Skeletal muscle satellite cell (primary cell): ENCODE measurements at regions not wholly inside any gene's neighbourhood (a gene's known extent, or its start where the extent isn't known, plus 50 kb on each side); places are given as distances from the start of the nearest gene placed in this dataset.

Experiments used
- H3K27me3 ChIP-seq: 2 replicates; pipeline ENCODE4 v1.7.0; 2013; ENCODE audit warnings: low read length; ENCODE audit not compliant: control insufficient read depth, insufficient read depth
- H3K36me3 ChIP-seq: 2 replicates; pipeline ENCODE4 v1.7.0; 2013; ENCODE audit warnings: mild to moderate bottlenecking, control low read depth, low read length; ENCODE audit not compliant: insufficient read depth
- H3K4me1 ChIP-seq: 2 replicates; pipeline ENCODE4 v1.7.0; 2013; ENCODE audit warnings: low read length; ENCODE audit not compliant: control insufficient read depth, insufficient read depth
- H3K4me2 ChIP-seq: 2 replicates; pipeline ENCODE4 v1.7.0; 2013; ENCODE audit warnings: mild to moderate bottlenecking, low read length
- H3K4me3 ChIP-seq: 2 replicates; pipeline ENCODE4 v1.7.0; 2013; ENCODE audit warnings: low read length
- H3K9ac ChIP-seq: 2 replicates; pipeline ENCODE4 v1.7.0; 2013; ENCODE audit warnings: mild to moderate bottlenecking, low read depth, low read length, moderate library complexity
- H3K9me3 ChIP-seq: replicated peaks from 2 replicates; pipeline ENCODE4 v1.7.0; 2013; ENCODE audit warnings: mild to moderate bottlenecking, control low read depth, low read length

DNA sequence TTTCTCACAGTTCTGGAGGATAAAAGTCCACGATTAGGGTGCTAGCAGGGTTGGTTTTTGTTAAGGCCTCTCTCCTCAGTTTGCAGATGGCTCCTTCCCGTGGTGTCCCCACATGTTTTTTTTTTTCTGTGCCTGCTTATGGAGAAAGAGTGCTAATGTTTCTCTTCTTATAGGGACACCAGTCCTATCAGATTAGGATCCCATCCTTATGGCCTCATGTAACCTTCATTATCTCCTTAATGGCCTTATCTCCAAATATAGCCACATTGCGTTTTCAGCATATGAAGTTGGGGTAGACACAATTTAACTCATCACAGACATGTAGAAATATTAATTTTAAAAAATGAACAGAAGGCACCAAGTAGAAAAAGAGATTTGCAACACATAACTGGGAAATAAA, 755.7 kb upstream of the CELF4 start:
- H3K4me1 ChIP-seq, result no peaks in the 10 kb centered on the region
- H3K9me3 ChIP-seq, result no peaks in the 10 kb centered on the region
- no peak overlapping the region for H3K4me2 ChIP-seq
- no peaks in the 10 kb centered on the region for H3K36me3 ChIP-seq
- H3K4me3 ChIP-seq, result no peak overlapping the region
- H3K27me3 ChIP-seq, result no peaks in the 10 kb centered on the region
- no peak overlapping the region for H3K9ac ChIP-seq

DNA sequence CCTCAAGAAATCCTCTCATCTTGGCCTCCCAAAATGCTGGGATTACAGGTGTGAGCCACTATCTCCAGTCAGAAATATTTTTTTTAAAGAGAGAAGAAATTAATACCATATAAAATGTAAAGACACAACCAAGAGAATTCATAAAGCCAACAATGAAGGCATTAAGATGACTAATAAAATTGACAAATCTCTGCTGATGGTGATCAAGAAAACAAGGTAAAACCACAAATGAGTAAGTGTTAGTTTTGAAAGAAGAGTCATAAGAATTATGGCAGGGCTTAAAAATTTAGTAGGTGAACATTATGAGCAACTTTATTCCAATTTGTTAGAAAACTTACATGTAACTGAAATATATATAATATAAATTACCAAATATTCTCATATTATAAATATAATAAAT, 752.8 kb upstream of the CELF4 start:
- Histone ChIP-seq H3K4me1 (no peaks in the 10 kb centered on the region), H3K9me3 (no peaks in the 10 kb centered on the region), H3K36me3 (no peaks in the 10 kb centered on the region), H3K4me3 (no peak overlapping the region), H3K9ac (no peak overlapping the region), H3K4me2 (no peak overlapping the region), H3K27me3 (no peaks in the 10 kb centered on the region)

DNA sequence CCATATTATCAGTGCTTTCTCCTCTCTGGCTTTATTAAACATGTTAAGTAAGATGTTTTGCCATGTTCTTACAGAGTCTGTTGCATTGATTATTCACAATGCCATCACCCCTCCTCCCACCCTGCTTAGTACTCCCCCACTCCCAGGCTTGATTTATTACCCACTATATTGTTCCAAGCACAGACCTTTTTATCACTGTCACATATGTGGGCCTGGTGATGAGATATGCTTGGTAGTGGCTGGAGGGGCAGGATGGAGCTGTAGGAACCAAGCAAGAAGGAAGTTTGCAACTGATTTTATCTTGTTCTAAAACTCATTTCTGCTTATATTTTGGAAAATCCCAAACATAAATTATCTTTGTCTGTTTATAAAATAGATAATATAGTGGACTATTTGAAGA, 748.2 kb upstream of the CELF4 start:
- H3K4me1 ChIP-seq, result no peaks in the 10 kb centered on the region
- no peak overlapping the region for H3K4me3 ChIP-seq
- H3K27me3 ChIP-seq, result no peaks in the 10 kb centered on the region
- H3K9ac ChIP-seq, result no peak overlapping the region
- no peaks in the 10 kb centered on the region for H3K36me3 ChIP-seq
- H3K4me2 ChIP-seq, result no peak overlapping the region
- no peaks in the 10 kb centered on the region for H3K9me3 ChIP-seq

DNA sequence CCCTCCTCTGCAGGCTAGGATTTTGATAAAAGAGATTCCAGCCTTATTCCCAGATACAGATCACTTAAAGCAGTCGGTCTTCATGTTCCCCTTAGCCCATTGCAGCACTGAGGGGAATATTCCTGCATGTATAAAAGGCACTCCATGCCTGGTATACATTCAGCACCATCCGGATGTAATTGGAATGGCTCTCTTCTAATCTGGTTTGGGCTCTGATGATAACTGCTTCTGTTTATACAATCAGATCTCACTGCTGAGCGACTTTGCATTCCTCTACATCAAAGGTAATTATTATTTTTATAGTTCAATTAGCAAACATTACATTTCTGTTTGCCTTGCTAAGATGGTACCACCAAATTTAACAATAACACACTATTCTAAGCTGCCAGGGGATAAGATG, 746.9 kb upstream of the CELF4 start:
- H3K9ac ChIP-seq, result no peak overlapping the region
- H3K27me3 ChIP-seq, result no peaks in the 10 kb centered on the region
- H3K4me1 ChIP-seq, result no peaks in the 10 kb centered on the region
- no peaks in the 10 kb centered on the region for H3K9me3 ChIP-seq
- H3K36me3 ChIP-seq, result no peaks in the 10 kb centered on the region
- no peak overlapping the region for H3K4me2 ChIP-seq
- no peak overlapping the region for H3K4me3 ChIP-seq

DNA sequence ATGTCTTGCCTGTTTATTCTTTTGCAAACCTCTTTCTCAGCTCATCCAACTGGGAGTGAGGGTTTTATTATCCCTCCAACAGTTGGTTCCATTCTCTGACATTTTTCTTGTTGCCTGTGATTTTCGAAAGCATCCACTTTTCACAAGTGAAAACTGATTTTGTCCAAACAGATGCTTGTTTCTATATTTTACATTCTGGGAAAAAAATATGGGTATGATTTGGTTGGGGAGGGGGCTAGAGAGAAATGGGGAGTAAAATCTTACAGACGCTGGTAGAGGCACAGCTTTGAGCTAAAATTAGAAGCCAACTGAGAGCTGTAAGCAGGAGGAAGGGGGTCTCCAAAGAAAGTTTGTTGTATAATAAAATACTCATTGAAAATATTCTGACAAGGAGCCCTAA, 745.3 kb upstream of the CELF4 start:
- H3K4me1 ChIP-seq, result no peaks in the 10 kb centered on the region
- H3K4me2 ChIP-seq, result no peak overlapping the region
- H3K36me3 ChIP-seq, result no peaks in the 10 kb centered on the region
- no peak overlapping the region for H3K9ac ChIP-seq
- no peaks in the 10 kb centered on the region for H3K27me3 ChIP-seq
- H3K4me3 ChIP-seq, result no peak overlapping the region
- H3K9me3 ChIP-seq, result peaks cover 2% of the 10 kb centered on the region

DNA sequence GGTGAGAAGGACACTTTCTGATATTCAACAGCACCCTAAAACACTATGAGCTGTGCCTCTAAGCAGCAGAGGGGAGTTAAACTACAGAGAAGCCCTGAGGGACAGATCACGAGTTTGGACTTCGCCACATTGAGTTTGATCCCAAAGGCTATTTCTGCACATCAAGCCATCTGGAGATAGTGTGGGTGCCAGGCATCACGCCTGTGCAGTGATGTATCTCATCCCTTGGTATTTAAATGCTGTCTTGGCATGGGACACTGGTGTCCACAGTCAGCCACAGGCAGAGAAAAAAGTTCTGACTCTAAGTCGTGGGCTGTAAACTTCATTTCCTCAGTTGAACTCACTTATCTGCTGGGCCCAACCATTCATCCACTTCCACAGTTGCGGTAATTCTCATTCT, 742.3 kb upstream of the CELF4 start:
- H3K4me1 ChIP-seq, result no peaks in the 10 kb centered on the region
- H3K36me3 ChIP-seq, result no peaks in the 10 kb centered on the region
- H3K27me3 ChIP-seq, result no peaks in the 10 kb centered on the region
- no peak overlapping the region for H3K4me2 ChIP-seq
- no peak overlapping the region for H3K9ac ChIP-seq
- H3K9me3 ChIP-seq, result peaks cover 8% of the 10 kb centered on the region
- H3K4me3 ChIP-seq, result no peak overlapping the region

DNA sequence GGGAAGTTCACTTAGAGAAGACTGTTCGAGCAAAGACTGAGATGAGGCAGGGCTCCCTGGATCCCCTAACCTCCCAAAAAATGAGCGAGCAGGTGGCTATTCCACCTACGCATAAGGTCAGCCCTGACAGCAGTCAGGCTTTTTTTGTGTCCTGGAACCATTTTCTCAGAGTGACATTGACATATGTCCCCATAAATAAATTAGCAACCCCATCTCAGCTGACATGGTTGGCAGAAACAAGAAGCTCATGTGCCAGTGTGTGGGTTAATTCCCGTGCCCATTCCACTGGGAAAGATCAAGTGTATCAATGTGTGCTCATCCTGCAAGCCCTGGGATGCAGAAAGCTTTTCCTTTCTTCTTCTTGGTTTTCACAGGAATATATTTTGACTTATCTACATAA, 740.4 kb upstream of the CELF4 start:
- H3K4me2 ChIP-seq, result no peak overlapping the region
- no peak overlapping the region for H3K9ac ChIP-seq
- H3K4me3 ChIP-seq, result no peak overlapping the region
- H3K9me3 ChIP-seq, result peaks cover 8% of the 10 kb centered on the region
- H3K27me3 ChIP-seq, result no peaks in the 10 kb centered on the region
- H3K36me3 ChIP-seq, result no peaks in the 10 kb centered on the region
- no peaks in the 10 kb centered on the region for H3K4me1 ChIP-seq

DNA sequence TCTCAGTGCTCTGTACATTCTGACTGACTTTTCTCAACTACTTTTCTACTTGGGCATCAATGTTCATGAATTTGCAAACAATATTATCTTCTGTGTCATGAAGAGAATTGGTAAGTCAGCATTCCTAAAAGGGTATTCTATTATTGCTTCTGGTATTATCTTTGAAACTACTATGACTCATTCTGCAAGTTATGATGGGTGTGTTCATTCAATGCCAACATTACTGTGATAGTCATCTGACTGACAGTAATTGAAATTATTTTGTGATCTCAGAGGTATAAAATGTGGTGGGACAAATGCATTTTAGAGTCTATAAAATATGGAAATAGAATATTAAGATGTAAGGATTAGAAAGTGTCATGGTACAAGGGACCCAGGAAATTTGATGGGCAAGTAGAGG, 736.0 kb upstream of the CELF4 start:
- Histone ChIP-seq H3K4me1 (no peaks in the 10 kb centered on the region), H3K9ac (no peak overlapping the region)

DNA sequence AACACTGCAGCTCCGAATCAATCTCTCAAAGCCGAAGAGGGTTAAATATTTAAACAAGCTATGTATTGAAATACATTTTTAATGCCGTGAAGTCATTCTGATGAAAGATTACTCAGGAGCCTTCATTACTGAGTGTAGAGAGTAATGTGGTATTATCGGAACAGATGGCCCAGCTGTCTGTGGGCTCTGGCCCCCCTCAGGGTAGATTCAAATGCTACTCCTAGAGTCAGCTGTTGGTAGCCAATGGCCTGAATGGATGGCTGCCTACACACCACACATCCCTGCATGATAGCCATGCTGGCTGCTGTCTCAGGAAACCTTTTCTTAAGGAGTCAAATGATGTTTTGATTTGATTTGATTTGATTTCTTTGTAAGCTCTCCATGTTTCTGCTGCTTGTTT, 732.3 kb upstream of the CELF4 start:
- Histone ChIP-seq H3K4me2 (no peak overlapping the region), H3K27me3 (no peaks in the 10 kb centered on the region), H3K4me3 (no peak overlapping the region), H3K4me1 (no peaks in the 10 kb centered on the region), H3K9ac (no peak overlapping the region), H3K36me3 (no peaks in the 10 kb centered on the region), H3K9me3 (no peaks in the 10 kb centered on the region)

More for the DNA sequence above, 736.0 kb upstream of the CELF4 start:
- Histone ChIP-seq H3K27me3 (no peaks in the 10 kb centered on the region), H3K36me3 (no peaks in the 10 kb centered on the region), H3K4me3 (no peak overlapping the region), H3K9me3 (peaks cover 8% of the 10 kb centered on the region), H3K4me2 (no peak overlapping the region)

DNA sequence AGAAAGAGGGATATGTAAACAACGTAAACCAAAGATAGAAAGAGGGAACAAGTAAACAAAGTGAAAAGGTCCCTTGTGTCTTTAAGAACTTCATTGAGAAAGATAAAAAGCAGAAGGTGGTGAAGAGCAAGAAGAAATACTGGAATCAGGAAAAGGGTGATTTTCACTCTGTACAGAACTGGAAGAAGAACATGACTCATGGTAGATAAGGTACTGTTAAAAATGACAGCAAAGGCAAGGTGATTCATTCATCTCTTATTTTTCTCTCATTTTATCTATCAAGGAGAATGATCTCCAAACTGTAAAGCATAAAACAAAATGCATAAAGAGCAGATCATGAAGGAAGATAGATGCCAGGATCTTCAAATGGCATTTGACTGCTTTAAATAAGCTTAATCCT, 724.6 kb upstream of the CELF4 start:
- Histone ChIP-seq H3K4me1 (no peaks in the 10 kb centered on the region), H3K9me3 (peaks cover 3% of the 10 kb centered on the region), H3K4me2 (no peak overlapping the region), H3K9ac (no peak overlapping the region), H3K36me3 (no peaks in the 10 kb centered on the region), H3K27me3 (no peaks in the 10 kb centered on the region), H3K4me3 (no peak overlapping the region)

DNA sequence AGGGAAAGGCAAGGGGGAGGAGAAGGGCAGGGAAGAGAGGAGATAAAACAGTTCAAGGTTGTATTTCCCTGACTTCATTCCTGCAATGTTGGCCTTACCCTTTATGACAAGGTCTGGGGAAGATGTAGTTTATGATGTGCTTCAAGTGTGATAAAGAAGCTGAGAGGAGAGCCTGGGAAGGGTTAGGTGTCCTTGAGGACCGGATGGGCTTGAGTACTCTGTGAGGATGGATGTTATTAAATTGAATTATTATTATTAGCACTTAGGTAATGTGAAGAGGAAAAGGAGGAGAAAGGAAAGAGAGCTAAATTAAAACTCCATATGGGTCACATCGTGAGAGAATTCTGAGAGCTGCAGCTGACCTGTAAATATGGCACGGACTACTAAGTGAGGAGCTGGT, 719.4 kb upstream of the CELF4 start:
- no peak overlapping the region for H3K4me2 ChIP-seq
- H3K36me3 ChIP-seq, result no peaks in the 10 kb centered on the region
- no peaks in the 10 kb centered on the region for H3K4me1 ChIP-seq
- H3K27me3 ChIP-seq, result no peaks in the 10 kb centered on the region
- H3K9ac ChIP-seq, result no peak overlapping the region
- H3K4me3 ChIP-seq, result no peak overlapping the region
- peaks cover 3% of the 10 kb centered on the region for H3K9me3 ChIP-seq

DNA sequence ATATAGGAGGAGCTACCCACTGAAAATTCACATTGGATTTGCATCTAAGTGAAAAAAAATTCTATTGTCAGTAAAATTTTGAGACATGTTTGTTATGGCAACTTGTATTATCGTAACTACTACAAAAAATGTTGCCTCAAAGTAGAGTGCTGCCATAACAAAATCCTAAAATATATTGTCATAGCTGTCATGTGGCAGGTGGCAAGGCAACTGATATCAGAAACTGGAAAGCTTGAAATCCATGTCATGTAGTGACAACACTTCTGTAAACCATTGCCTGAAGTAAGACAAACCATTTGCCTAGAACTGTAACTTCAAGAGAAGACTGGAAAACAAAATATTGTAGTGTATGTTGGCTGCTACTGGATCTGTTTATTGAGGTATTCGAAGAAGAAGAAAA, 697.5 kb upstream of the CELF4 start:
- Histone ChIP-seq H3K27me3 (no peaks in the 10 kb centered on the region), H3K36me3 (no peaks in the 10 kb centered on the region), H3K9ac (no peak overlapping the region), H3K4me3 (no peak overlapping the region), H3K4me2 (no peak overlapping the region), H3K9me3 (no peaks in the 10 kb centered on the region), H3K4me1 (no peaks in the 10 kb centered on the region)

DNA sequence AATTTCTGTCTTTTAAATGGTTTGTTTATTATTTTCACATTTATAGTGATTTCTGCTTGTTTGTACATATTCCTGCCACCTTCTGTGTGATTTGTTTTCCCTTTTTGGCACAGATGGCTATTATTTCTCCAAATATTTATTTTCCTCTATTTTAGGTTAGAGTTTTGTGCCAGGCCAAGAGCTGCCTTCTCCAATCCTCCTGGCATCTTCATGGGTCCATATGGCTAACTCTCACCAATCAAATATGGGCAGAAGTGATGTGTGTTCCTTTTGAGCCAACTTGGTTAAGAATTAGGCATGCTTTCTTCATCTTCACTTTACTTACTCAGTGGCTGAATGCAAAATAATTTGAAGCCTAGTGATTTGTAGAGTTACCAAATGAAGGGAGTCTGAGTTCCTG, 697.1 kb upstream of the CELF4 start:
- Histone ChIP-seq H3K9ac (no peak overlapping the region), H3K27me3 (no peaks in the 10 kb centered on the region), H3K9me3 (no peaks in the 10 kb centered on the region), H3K4me1 (no peaks in the 10 kb centered on the region), H3K4me3 (no peak overlapping the region), H3K36me3 (no peaks in the 10 kb centered on the region), H3K4me2 (no peak overlapping the region)
